MCF 10A (cell line): ENCODE measurements at regions not wholly inside any gene's neighbourhood (a gene's known extent, or its start where the extent isn't known, plus 50 kb on each side); places are given as distances from the start of the nearest gene placed in this dataset.

Experiments used
- BruUV-seq: library from RNA; stranded (reverse); fragments of 400-500 nt; replicated peaks from 2 replicates; lab custom pipeline; 2021; lab: Mats Ljungman, UMichigan
- CTCF ChIA-PET: fragments of 300-600 bp; sonication (Branson Sonifier 250); formaldehyde crosslinking; extraction: SDS; loops from one replicate; lab custom pipeline; 2021; ENCODE audit warnings: antibody characterized with exemption, inconsistent platforms; lab: Yijun Ruan, JAX
- POLR2A ChIA-PET: fragments of 300-600, 350-650 bp; sonication (Branson Sonifier 250); formaldehyde crosslinking; extraction: SDS; loops from one replicate; lab custom pipeline; 2020; ENCODE audit warnings: antibody characterized with exemption, inconsistent platforms; lab: Yijun Ruan, JAX
- DNase-seq: peaks from one replicate; pipeline ENCODE4 v3.0.0-alpha.2; 2018; ENCODE audit not compliant: unreplicated experiment
- H3K27ac Mint-ChIP-seq: one replicate; pipeline ENCODE4 v1.8.0; 2022; ENCODE audit warnings: mild to moderate bottlenecking, low read depth, mixed read lengths; ENCODE audit not compliant: unreplicated experiment
- H3K27me3 Mint-ChIP-seq: one replicate; pipeline ENCODE4 v1.8.0; 2022; ENCODE audit warnings: mixed read lengths; ENCODE audit not compliant: insufficient read depth, unreplicated experiment
- H3K36me3 Mint-ChIP-seq: one replicate; pipeline ENCODE4 v1.8.0; 2022; ENCODE audit warnings: mild to moderate bottlenecking, moderate library complexity, mixed read lengths; ENCODE audit not compliant: insufficient read depth, unreplicated experiment
- H3K4me1 Mint-ChIP-seq: one replicate; pipeline ENCODE4 v1.8.0; 2022; ENCODE audit warnings: mixed read lengths; ENCODE audit not compliant: insufficient read depth, unreplicated experiment
- H3K4me3 Mint-ChIP-seq: one replicate; pipeline ENCODE4 v1.8.0; 2022; ENCODE audit warnings: mild to moderate bottlenecking, moderate library complexity, mixed read lengths; ENCODE audit not compliant: unreplicated experiment
- H3K9me3 Mint-ChIP-seq: one replicate; pipeline ENCODE4 v1.8.0; 2022; ENCODE audit warnings: mixed read lengths; ENCODE audit not compliant: unreplicated experiment
- intact Hi-C: fragments of 100-400 bp; cut with micrococcal nuclease; formaldehyde crosslinking; loops from 2 replicates; pipeline ENCODE4 v1.14.1; 2022
- TF ChIP-seq, protein P1 (sequence below): fragments of 200-600 bp; IDR thresholded peaks from one replicate; pipeline ENCODE4 v1.8.0; 2022; ENCODE audit warnings: antibody characterized with exemption, mild to moderate bottlenecking; ENCODE audit not compliant: unreplicated experiment

DNA sequence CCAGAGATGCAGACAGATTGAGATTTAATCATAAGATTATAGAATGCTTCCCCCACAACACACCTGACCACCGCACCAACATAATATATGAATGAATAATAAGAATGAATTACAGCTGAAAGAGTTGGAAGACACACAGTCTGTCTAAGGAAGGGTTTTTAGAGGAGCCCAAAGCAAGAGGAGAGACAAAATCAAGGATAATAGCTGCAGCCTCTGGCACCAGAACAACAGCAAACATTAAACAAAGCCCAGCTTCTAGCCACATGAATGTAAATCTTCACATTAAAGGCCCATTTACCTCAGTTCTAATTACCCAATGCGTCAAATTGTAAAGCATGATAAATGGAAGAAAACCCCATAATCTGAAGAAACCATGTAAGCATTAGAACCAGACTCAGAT is 133.9 kb downstream of the SPCS3 start:
- no peak overlapping the region for H3K27ac Mint-ChIP-seq
- CTCF ChIA-PET, result interaction anchor here (0.5 to 0.6 kb wide), 2 partner anchors 12 to 46 kb away, joined by 3 read pairs; no protein-coding TSS in a partner anchor

DNA sequence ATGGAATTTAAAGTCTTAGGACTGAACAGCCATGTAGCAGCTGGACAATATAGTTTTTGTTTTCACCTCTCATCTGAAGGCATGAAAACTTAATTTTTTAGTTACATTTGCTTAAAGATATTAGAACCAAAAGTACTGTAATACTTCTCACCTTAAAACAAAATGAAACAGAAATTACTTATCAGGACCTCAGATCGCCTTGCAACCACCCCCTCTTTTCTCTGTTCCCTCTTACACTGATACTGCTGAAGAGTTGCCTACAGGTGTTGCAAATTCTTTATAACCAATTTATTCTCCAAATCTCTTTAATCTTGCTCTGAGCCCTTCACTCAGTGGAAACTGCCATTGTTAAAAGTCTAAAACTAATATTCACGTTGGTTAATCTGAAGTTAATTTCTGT is 145.0 kb downstream of the SPCS3 start:
- H3K4me1 Mint-ChIP-seq, result no peaks in the 10 kb centered on the region
- H3K9me3 Mint-ChIP-seq, result no peaks in the 10 kb centered on the region
- no peak for DNase-seq
- no TSS peak for BruUV-seq
- intact Hi-C loops, result no loop called here
- no peaks in the 10 kb centered on the region for H3K27me3 Mint-ChIP-seq
- H3K4me3 Mint-ChIP-seq, result no peak overlapping the region
- CTCF ChIA-PET, result no interaction called here
- no peaks in the 10 kb centered on the region for H3K36me3 Mint-ChIP-seq
- no peak overlapping the region for H3K27ac Mint-ChIP-seq
- TF ChIP-seq, protein P1, sequence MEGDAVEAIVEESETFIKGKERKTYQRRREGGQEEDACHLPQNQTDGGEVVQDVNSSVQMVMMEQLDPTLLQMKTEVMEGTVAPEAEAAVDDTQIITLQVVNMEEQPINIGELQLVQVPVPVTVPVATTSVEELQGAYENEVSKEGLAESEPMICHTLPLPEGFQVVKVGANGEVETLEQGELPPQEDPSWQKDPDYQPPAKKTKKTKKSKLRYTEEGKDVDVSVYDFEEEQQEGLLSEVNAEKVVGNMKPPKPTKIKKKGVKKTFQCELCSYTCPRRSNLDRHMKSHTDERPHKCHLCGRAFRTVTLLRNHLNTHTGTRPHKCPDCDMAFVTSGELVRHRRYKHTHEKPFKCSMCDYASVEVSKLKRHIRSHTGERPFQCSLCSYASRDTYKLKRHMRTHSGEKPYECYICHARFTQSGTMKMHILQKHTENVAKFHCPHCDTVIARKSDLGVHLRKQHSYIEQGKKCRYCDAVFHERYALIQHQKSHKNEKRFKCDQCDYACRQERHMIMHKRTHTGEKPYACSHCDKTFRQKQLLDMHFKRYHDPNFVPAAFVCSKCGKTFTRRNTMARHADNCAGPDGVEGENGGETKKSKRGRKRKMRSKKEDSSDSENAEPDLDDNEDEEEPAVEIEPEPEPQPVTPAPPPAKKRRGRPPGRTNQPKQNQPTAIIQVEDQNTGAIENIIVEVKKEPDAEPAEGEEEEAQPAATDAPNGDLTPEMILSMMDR, result no peak
- POLR2A ChIA-PET, result no interaction called here

More for the DNA sequence above, 133.9 kb downstream of the SPCS3 start:
- no TSS peak for BruUV-seq
- Mint-ChIP-seq H3K9me3 (peaks cover 6% of the 10 kb centered on the region), H3K4me3 (no peak overlapping the region), H3K4me1 (peaks cover 14% of the 10 kb centered on the region), H3K27me3 (no peaks in the 10 kb centered on the region), H3K36me3 (no peaks in the 10 kb centered on the region)
- DNase-seq, result no peak
- intact Hi-C loops, result no loop called here
- TF ChIP-seq, protein P1, result no peak
- POLR2A ChIA-PET, result no interaction called here

DNA sequence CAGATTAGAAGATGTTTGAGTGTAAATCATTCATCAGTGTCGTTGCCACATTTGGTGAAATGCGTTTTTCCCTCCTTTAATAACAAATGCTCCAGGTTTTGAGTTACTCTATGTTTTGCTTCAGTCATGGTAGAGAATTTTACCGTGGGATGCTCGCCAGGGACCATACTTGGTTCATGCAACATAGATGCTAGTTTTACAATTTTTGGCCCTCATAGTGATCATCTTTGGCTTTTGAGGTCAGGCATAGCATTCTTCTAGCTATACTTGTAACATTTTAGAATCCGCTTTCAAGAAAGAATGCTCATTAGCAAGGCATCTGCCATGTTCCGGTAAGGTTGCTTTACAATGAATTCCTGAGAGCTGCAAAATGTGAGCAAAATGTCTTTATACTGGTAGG is 147.2 kb downstream of the SPCS3 start:
- Mint-ChIP-seq H3K36me3 (no peaks in the 10 kb centered on the region), H3K4me1 (no peaks in the 10 kb centered on the region), H3K27ac (no peak overlapping the region), H3K9me3 (no peaks in the 10 kb centered on the region), H3K27me3 (no peaks in the 10 kb centered on the region), H3K4me3 (no peak overlapping the region)
- TF ChIP-seq, protein P1, result no peak
- intact Hi-C loops, result no loop called here
- no peak for DNase-seq
- no TSS peak for BruUV-seq
- ChIA-PET POLR2A (no interaction called here), CTCF (no interaction called here)

DNA sequence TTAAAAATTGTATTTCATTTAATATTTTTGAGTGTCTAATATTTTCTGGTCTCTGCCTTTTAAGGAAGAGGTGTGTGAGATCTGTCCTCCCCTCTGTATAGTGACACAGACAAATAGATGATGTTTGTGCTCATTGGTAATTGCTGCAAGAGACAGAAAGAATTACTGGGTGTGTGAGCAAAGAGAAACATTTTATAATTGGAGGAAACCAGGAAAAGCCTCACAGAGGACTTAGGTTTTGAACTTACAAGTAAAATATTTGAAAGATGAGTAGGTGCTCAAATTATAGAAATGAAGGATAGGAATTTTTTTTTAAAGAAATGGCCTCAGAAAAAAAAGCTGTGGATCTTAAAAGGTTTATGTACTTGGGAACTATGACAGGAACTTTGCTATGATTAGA is 149.8 kb downstream of the SPCS3 start:
- Mint-ChIP-seq H3K9me3 (no peaks in the 10 kb centered on the region), H3K4me3 (no peak overlapping the region), H3K27ac (no peak overlapping the region), H3K36me3 (no peaks in the 10 kb centered on the region), H3K27me3 (no peaks in the 10 kb centered on the region), H3K4me1 (no peaks in the 10 kb centered on the region)
- ChIA-PET POLR2A (no interaction called here), CTCF (no interaction called here)
- TF ChIP-seq, protein P1, result no peak
- intact Hi-C loops, result no loop called here
- no peak for DNase-seq
- no TSS peak for BruUV-seq
